Activated naive CD8-positive, alpha-beta T cell treated with anti-CD3 and anti-CD28 coated beads, Interleukin-2, amount 50 U/mL, for 24 hours (primary cell): ENCODE measurements at regions not wholly inside any gene's neighbourhood (a gene's known extent, or its start where the extent isn't known, plus 50 kb on each side); places are given as distances from the start of the nearest gene placed in this dataset.

ENCODE experiments used
- ATAC-seq: fragments of 150-1000 bp; cut with Tn5 transposase; one replicate; pipeline ENCODE4 v1.10.0; 2021
- DNase-seq: peaks from one replicate; pipeline ENCODE4 v3.0.0; 2021
- H3K27ac Mint-ChIP-seq: one replicate; pipeline ENCODE4 v1.8.0; 2021; ENCODE audit warnings: mild to moderate bottlenecking, mixed read lengths
- H3K27me3 Mint-ChIP-seq: one replicate; pipeline ENCODE4 v1.8.0; 2021; ENCODE audit warnings: mixed read lengths
- H3K36me3 Mint-ChIP-seq: one replicate; pipeline ENCODE4 v1.8.0; 2021; ENCODE audit warnings: low read depth, mixed read lengths
- H3K4me1 Mint-ChIP-seq: one replicate; pipeline ENCODE4 v1.8.0; 2021; ENCODE audit warnings: mixed read lengths
- H3K4me3 Mint-ChIP-seq: one replicate; pipeline ENCODE4 v1.8.0; 2021; ENCODE audit warnings: mild to moderate bottlenecking, moderate library complexity, mixed read lengths
- H3K9me3 Mint-ChIP-seq: one replicate; pipeline ENCODE4 v1.8.0; 2021; ENCODE audit warnings: mixed read lengths

- no peak for ATAC-seq
- Mint-ChIP-seq H3K36me3 (no peaks in the 10 kb centered on the region), H3K27ac (no peak overlapping the region), H3K9me3 (no peaks in the 10 kb centered on the region), H3K27me3 (peaks cover 2% of the 10 kb centered on the region), H3K4me1 (peaks cover 5% of the 10 kb centered on the region), H3K4me3 (no peak overlapping the region)
- DNase-seq: no peak
These were observed 687.4 kb downstream of the EPM2A start for GRCh38 chr6:145047891-145048290.

- no peaks in the 10 kb centered on the region for H3K36me3 Mint-ChIP-seq
- no peak for DNase-seq
- H3K27me3 Mint-ChIP-seq: peaks cover 2% of the 10 kb centered on the region
- no peak for ATAC-seq
- peaks cover 5% of the 10 kb centered on the region for H3K4me1 Mint-ChIP-seq
- no peak overlapping the region for H3K4me3 Mint-ChIP-seq
- H3K9me3 Mint-ChIP-seq: no peaks in the 10 kb centered on the region
- no peak overlapping the region for H3K27ac Mint-ChIP-seq
These were observed 683.7 kb downstream of the EPM2A start for GRCh38 chr6:145051661-145052060.

- Mint-ChIP-seq H3K4me1 (peaks cover 5% of the 10 kb centered on the region), H3K9me3 (no peaks in the 10 kb centered on the region), H3K4me3 (no peak overlapping the region), H3K27ac (no peak overlapping the region), H3K36me3 (no peaks in the 10 kb centered on the region), H3K27me3 (no peaks in the 10 kb centered on the region)
- DNase-seq (no peak), ATAC-seq (no peak)
These were observed 679.8 kb downstream of the EPM2A start for GRCh38 chr6:145055567-145055966.

GRCh38 chr6:145060714-145061113 lies 674.6 kb downstream of the EPM2A start:
- no peak overlapping the region for H3K4me3 Mint-ChIP-seq
- H3K27me3 Mint-ChIP-seq: peaks cover under 1% of the 10 kb centered on the region
- no peaks in the 10 kb centered on the region for H3K4me1 Mint-ChIP-seq
- ATAC-seq (no peak), DNase-seq (no peak)
- H3K27ac Mint-ChIP-seq: no peak overlapping the region
- H3K36me3 Mint-ChIP-seq: no peaks in the 10 kb centered on the region
- no peaks in the 10 kb centered on the region for H3K9me3 Mint-ChIP-seq

GRCh38 chr6:145063091-145063490 lies 672.2 kb downstream of the EPM2A start:
- H3K27ac Mint-ChIP-seq: no peak overlapping the region
- H3K27me3 Mint-ChIP-seq: peaks cover 6% of the 10 kb centered on the region
- no peaks in the 10 kb centered on the region for H3K9me3 Mint-ChIP-seq
- no peak overlapping the region for H3K4me3 Mint-ChIP-seq
- H3K36me3 Mint-ChIP-seq: no peaks in the 10 kb centered on the region
- H3K4me1 Mint-ChIP-seq: no peaks in the 10 kb centered on the region
- DNase-seq: no peak
- no peak for ATAC-seq

GRCh38 chr6:145067430-145067829 lies 667.9 kb downstream of the EPM2A start:
- Mint-ChIP-seq H3K27ac (no peak overlapping the region), H3K4me1 (no peaks in the 10 kb centered on the region), H3K27me3 (peaks cover 6% of the 10 kb centered on the region), H3K9me3 (no peaks in the 10 kb centered on the region), H3K36me3 (no peaks in the 10 kb centered on the region), H3K4me3 (no peak overlapping the region)
- ATAC-seq (no peak), DNase-seq (no peak)

GRCh38 chr6:145068577-145068976 lies 666.7 kb downstream of the EPM2A start:
- H3K27me3 Mint-ChIP-seq: peaks cover 6% of the 10 kb centered on the region
- H3K27ac Mint-ChIP-seq: no peak overlapping the region
- ATAC-seq: no peak
- H3K4me1 Mint-ChIP-seq: no peaks in the 10 kb centered on the region
- H3K9me3 Mint-ChIP-seq: no peaks in the 10 kb centered on the region
- H3K36me3 Mint-ChIP-seq: no peaks in the 10 kb centered on the region
- no peak for DNase-seq
- no peak overlapping the region for H3K4me3 Mint-ChIP-seq

GRCh38 chr6:145069966-145070365 lies 665.4 kb downstream of the EPM2A start:
- Mint-ChIP-seq H3K4me3 (no peak overlapping the region), H3K27ac (no peak overlapping the region), H3K4me1 (no peaks in the 10 kb centered on the region), H3K9me3 (no peaks in the 10 kb centered on the region), H3K36me3 (no peaks in the 10 kb centered on the region), H3K27me3 (peaks cover 6% of the 10 kb centered on the region)
- DNase-seq (no peak), ATAC-seq (no peak)

- Mint-ChIP-seq H3K36me3 (no peaks in the 10 kb centered on the region), H3K9me3 (no peaks in the 10 kb centered on the region), H3K27ac (no peak overlapping the region), H3K27me3 (peaks cover 5% of the 10 kb centered on the region), H3K4me1 (no peaks in the 10 kb centered on the region), H3K4me3 (no peak overlapping the region)
- ATAC-seq: no peak
- DNase-seq: no peak
These were observed 664.5 kb downstream of the EPM2A start for GRCh38 chr6:145070791-145071190.

- ATAC-seq (no peak), DNase-seq (no peak)
- H3K4me1 Mint-ChIP-seq: no peaks in the 10 kb centered on the region
- H3K9me3 Mint-ChIP-seq: no peaks in the 10 kb centered on the region
- H3K36me3 Mint-ChIP-seq: no peaks in the 10 kb centered on the region
- H3K27ac Mint-ChIP-seq: no peak overlapping the region
- H3K27me3 Mint-ChIP-seq: peaks cover 2% of the 10 kb centered on the region
- H3K4me3 Mint-ChIP-seq: no peak overlapping the region
These were observed 663.5 kb downstream of the EPM2A start for GRCh38 chr6:145071836-145072235.

GRCh38 chr6:145073811-145074210 lies 661.5 kb downstream of the EPM2A start:
- DNase-seq (no peak), ATAC-seq (no peak)
- Mint-ChIP-seq H3K36me3 (no peaks in the 10 kb centered on the region), H3K27ac (no peak overlapping the region), H3K9me3 (no peaks in the 10 kb centered on the region), H3K27me3 (no peaks in the 10 kb centered on the region), H3K4me3 (no peak overlapping the region), H3K4me1 (no peaks in the 10 kb centered on the region)

- Mint-ChIP-seq H3K4me1 (no peaks in the 10 kb centered on the region), H3K4me3 (no peak overlapping the region), H3K27ac (no peak overlapping the region), H3K9me3 (no peaks in the 10 kb centered on the region), H3K36me3 (no peaks in the 10 kb centered on the region), H3K27me3 (no peaks in the 10 kb centered on the region)
- DNase-seq (no peak), ATAC-seq (no peak)
These were observed 660.5 kb downstream of the EPM2A start for GRCh38 chr6:145074805-145075204.

- H3K27me3 Mint-ChIP-seq: no peaks in the 10 kb centered on the region
- H3K4me1 Mint-ChIP-seq: no peaks in the 10 kb centered on the region
- no peak overlapping the region for H3K27ac Mint-ChIP-seq
- no peaks in the 10 kb centered on the region for H3K36me3 Mint-ChIP-seq
- no peak for ATAC-seq
- H3K4me3 Mint-ChIP-seq: no peak overlapping the region
- no peak for DNase-seq
- H3K9me3 Mint-ChIP-seq: no peaks in the 10 kb centered on the region
These were observed 659.9 kb downstream of the EPM2A start for GRCh38 chr6:145075425-145075824.

- Mint-ChIP-seq H3K36me3 (no peaks in the 10 kb centered on the region), H3K27ac (no peak overlapping the region), H3K4me3 (no peak overlapping the region), H3K9me3 (no peaks in the 10 kb centered on the region), H3K4me1 (no peaks in the 10 kb centered on the region), H3K27me3 (no peaks in the 10 kb centered on the region)
- ATAC-seq (no peak), DNase-seq (no peak)
These were observed 659.0 kb downstream of the EPM2A start for GRCh38 chr6:145076115-145076841.

GRCh38 chr6:145077382-145077781 lies 657.9 kb downstream of the EPM2A start:
- no peak overlapping the region for H3K4me3 Mint-ChIP-seq
- peaks cover 2% of the 10 kb centered on the region for H3K27me3 Mint-ChIP-seq
- H3K4me1 Mint-ChIP-seq: no peaks in the 10 kb centered on the region
- H3K27ac Mint-ChIP-seq: no peak overlapping the region
- no peaks in the 10 kb centered on the region for H3K9me3 Mint-ChIP-seq
- ATAC-seq: no peak
- no peaks in the 10 kb centered on the region for H3K36me3 Mint-ChIP-seq
- no peak for DNase-seq

GRCh38 chr6:145080651-145081050 lies 654.7 kb downstream of the EPM2A start:
- no peak overlapping the region for H3K27ac Mint-ChIP-seq
- no peaks in the 10 kb centered on the region for H3K4me1 Mint-ChIP-seq
- DNase-seq (no peak), ATAC-seq (no peak)
- H3K9me3 Mint-ChIP-seq: no peaks in the 10 kb centered on the region
- no peaks in the 10 kb centered on the region for H3K36me3 Mint-ChIP-seq
- H3K27me3 Mint-ChIP-seq: peaks cover 7% of the 10 kb centered on the region
- no peak overlapping the region for H3K4me3 Mint-ChIP-seq
